Endothelial cell of umbilical vein (primary cell): ENCODE measurements at regions not wholly inside any gene's neighbourhood (a gene's known extent, or its start where the extent isn't known, plus 50 kb on each side); places are given as distances from the start of the nearest gene placed in this dataset.

Source experiments
- BruUV-seq: library from RNA; stranded (reverse); fragments of 400-500 nt; replicated peaks from 2 replicates; lab custom pipeline; 2021; lab: Mats Ljungman, UMichigan
- CTCF ChIA-PET: fragments of 300-600, 350-600 bp; sonication (Branson Sonifier 250); formaldehyde crosslinking; loops from one replicate; lab custom pipeline; 2021; ENCODE audit warnings: antibody characterized with exemption, inconsistent platforms; lab: Charles Lee
- POLR2A ChIA-PET: fragments of 300-600, 350-600 bp; sonication (Branson Sonifier 250); formaldehyde crosslinking; loops from one replicate; lab custom pipeline; 2021; ENCODE audit warnings: antibody characterized with exemption, inconsistent platforms; lab: Charles Lee
- DNase-seq: peaks from one replicate; pipeline ENCODE4 v3.0.0-alpha.2; 2011; ENCODE audit warnings: low read depth, low spot score
- FAIRE-seq: peaks from 2 replicates; lab custom pipeline; 2011; peaks lifted over from hg19 to GRCh38; lab: Jason Lieb, UNC
- H2AFZ ChIP-seq: 2 replicates; pipeline ENCODE4 v1.6.0; 2012; ENCODE audit warnings: low read depth, low read length, control low read depth, inconsistent platforms
- H3K27ac ChIP-seq: 2 replicates; pipeline ENCODE4 v1.5.1; 2011; ENCODE audit warnings: low read depth, mild to moderate bottlenecking, control low read depth, low read length, moderate library complexity; ENCODE audit not compliant: insufficient read depth
- H3K27me3 ChIP-seq, 2 experiments: 2 replicates each; pipeline versions ENCODE4 v1.6.0 to v1.6.1; 2011; ENCODE audit warnings: low read length in 2 of 2, mixed read lengths in 1 of 2; ENCODE audit not compliant: control insufficient read depth in 2 of 2, insufficient read depth in 2 of 2
- H3K36me3 ChIP-seq, 2 experiments: 2 replicates in 1 of 2; 3 replicates in 1 of 2; pipeline ENCODE4 v1.5.1; 2011; ENCODE audit warnings: low read length in 2 of 2, mild to moderate bottlenecking in 1 of 2, moderate library complexity in 1 of 2; ENCODE audit not compliant: control insufficient read depth in 2 of 2, insufficient read depth in 2 of 2; ENCODE audit errors: extremely low read depth in 1 of 2
- H3K4me1 ChIP-seq: 3 replicates; pipeline ENCODE4 v1.5.1; 2011; ENCODE audit warnings: mild to moderate bottlenecking, low read length; ENCODE audit not compliant: control insufficient read depth, insufficient read depth; ENCODE audit errors: extremely low read depth
- H3K4me2 ChIP-seq: 2 replicates; pipeline ENCODE4 v1.6.1; 2011; ENCODE audit warnings: low read length, control low read depth, mixed read lengths; ENCODE audit not compliant: insufficient read depth
- H3K4me3 ChIP-seq, 3 experiments: fragments of 200-600 bp in 1 of 3; sonication (generic), shearing (Covaris generic) in 1 of 3; replicated peaks in 1 of 3; 2 replicates each; pipeline ENCODE4 v1.5.1; 2011 to 2016; ENCODE audit warnings: control low read depth in 3 of 3, low read length in 3 of 3, mild to moderate bottlenecking in 2 of 3, inconsistent platforms in 1 of 3, low read depth in 1 of 3, moderate library complexity in 1 of 3; ENCODE audit not compliant: insufficient read depth in 1 of 3
- H3K79me2 ChIP-seq: 2 replicates; pipeline ENCODE4 v1.6.0; 2012; ENCODE audit warnings: low read length, inconsistent platforms; ENCODE audit not compliant: control insufficient read depth, insufficient read depth
- H3K9ac ChIP-seq: replicated peaks from 2 replicates; pipeline ENCODE3; 2011; ENCODE audit warnings: low read length, control low read depth; ENCODE audit not compliant: insufficient read depth; ENCODE audit errors: extremely low read depth
- H3K9me1 ChIP-seq: replicated peaks from 3 replicates; pipeline ENCODE4 v1.6.0; 2011; ENCODE audit warnings: mild to moderate bottlenecking, low read length; ENCODE audit not compliant: control insufficient read depth, insufficient read depth; ENCODE audit errors: extremely low read depth
- H3K9me3 ChIP-seq: replicated peaks from 2 replicates; pipeline ENCODE4 v1.5.1; 2012; ENCODE audit warnings: low read length, inconsistent platforms; ENCODE audit not compliant: control insufficient read depth, insufficient read depth
- H4K20me1 ChIP-seq: replicated peaks from 2 replicates; pipeline ENCODE3; 2011; ENCODE audit warnings: mild to moderate bottlenecking, low read length; ENCODE audit not compliant: control insufficient read depth, insufficient read depth; ENCODE audit errors: extremely low read depth
- EZH2 ChIP-seq: IDR thresholded peaks from 2 replicates; pipeline ENCODE4 v1.6.1; 2012; ENCODE audit warnings: borderline replicate concordance, low read depth, mild to moderate bottlenecking, moderate library complexity, low read length, inconsistent platforms; ENCODE audit not compliant: severe bottlenecking
- FOS ChIP-seq: IDR thresholded peaks from 2 replicates; pipeline ENCODE4 v1.6.1; 2011; ENCODE audit warnings: mild to moderate bottlenecking, low read length, moderate library complexity, borderline replicate concordance; ENCODE audit not compliant: insufficient read depth
- GATA2 ChIP-seq: IDR thresholded peaks from 2 replicates; pipeline ENCODE4 v1.7.0; 2011; ENCODE audit warnings: low read depth, mild to moderate bottlenecking, moderate library complexity, mixed read lengths, low read length; ENCODE audit not compliant: insufficient read length, insufficient read depth
- JUN ChIP-seq: IDR thresholded peaks from 2 replicates; pipeline ENCODE4 v1.6.1; 2011; ENCODE audit warnings: borderline replicate concordance, low read depth; ENCODE audit not compliant: insufficient read length, insufficient read depth
- MYC ChIP-seq: IDR thresholded peaks from one replicate; pipeline ENCODE4 v1.6.1; 2011; ENCODE audit warnings: mild to moderate bottlenecking, low read depth, low read length
- POLR2A ChIP-seq: IDR thresholded peaks from 2 replicates; pipeline ENCODE4 v1.6.1; 2012; ENCODE audit warnings: low read depth, mild to moderate bottlenecking, control low read depth, low read length
- POLR2AphosphoS5 ChIP-seq: IDR thresholded peaks from 2 replicates; pipeline ENCODE4 v1.6.1; 2012; ENCODE audit warnings: low read depth, mild to moderate bottlenecking, control low read depth, low read length, moderate library complexity; ENCODE audit not compliant: insufficient read depth
- dilution Hi-C: fragments of 300-500 bp; cut with MboI; formaldehyde crosslinking; loops from one replicate; pipeline ENCODE4 v1.15.0; 2019; ENCODE audit warnings: low sequenced_read_pairs; ENCODE audit not compliant: extremely low pct_ligation_motif_present
- intact Hi-C: fragments of 100-400 bp; cut with micrococcal nuclease; formaldehyde crosslinking; loops from one replicate; pipeline ENCODE4 v1.10.0; 2022
- TF ChIP-seq, protein P1 (sequence below): IDR thresholded peaks from 2 replicates; pipeline ENCODE4 v1.6.1; 2011; ENCODE audit not compliant: insufficient read depth, insufficient read length
- TF ChIP-seq, protein P2 (sequence below), 2 donors: IDR thresholded peaks; 1 replicate in 1 of 2; 2 replicates in 1 of 2; pipeline ENCODE4 v1.5.1; 2011; ENCODE audit warnings: low read length in 2 of 2, mild to moderate bottlenecking in 2 of 2, moderate library complexity in 2 of 2, control low read depth in 1 of 2, inconsistent platforms in 1 of 2, low read depth in 1 of 2; ENCODE audit not compliant: insufficient read depth in 1 of 2; ENCODE audit errors: extremely low read depth in 1 of 2

DNA sequence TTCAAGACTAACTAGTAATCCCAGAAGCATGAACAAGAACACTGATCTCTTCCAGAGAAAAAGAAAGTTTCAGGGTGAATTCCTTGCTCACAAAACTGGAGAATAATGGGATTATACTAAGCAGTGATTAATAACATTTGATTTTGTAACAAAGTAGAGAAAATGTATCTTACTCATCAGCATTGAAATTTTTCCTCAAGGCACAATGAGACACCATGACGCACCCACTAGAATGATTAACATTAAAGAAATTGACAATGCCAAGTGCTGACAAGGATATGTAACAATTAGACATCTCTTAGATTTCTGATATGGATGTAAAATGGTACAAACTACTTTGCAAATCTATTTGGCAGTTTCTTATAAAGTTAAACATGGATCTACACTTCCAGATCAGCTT, 101.1 kb upstream of the EPHA4 start:
- no peaks in the 10 kb centered on the region for H3K9me3 ChIP-seq
- CTCF ChIA-PET = no interaction called here
- FAIRE-seq (no peak), DNase-seq (no peak)
- no peak overlapping the region for H3K4me2 ChIP-seq
- dilution Hi-C loops = no loop called here
- no peaks in the 10 kb centered on the region for H3K27me3 ChIP-seq
- no peaks in the 10 kb centered on the region for H3K9me1 ChIP-seq
- no peak overlapping the region for H3K27ac ChIP-seq
- no peak overlapping the region for H3K9ac ChIP-seq
- H3K4me1 ChIP-seq = no peaks in the 10 kb centered on the region
- H3K36me3 ChIP-seq = no peaks in the 10 kb centered on the region
- no peak overlapping the region for H2AFZ ChIP-seq
- no peak overlapping the region for H3K4me3 ChIP-seq
- POLR2A ChIA-PET = no interaction called here
- BruUV-seq = no TSS peak
- H4K20me1 ChIP-seq = no peaks in the 10 kb centered on the region
- TF ChIP-seq, protein P1, sequence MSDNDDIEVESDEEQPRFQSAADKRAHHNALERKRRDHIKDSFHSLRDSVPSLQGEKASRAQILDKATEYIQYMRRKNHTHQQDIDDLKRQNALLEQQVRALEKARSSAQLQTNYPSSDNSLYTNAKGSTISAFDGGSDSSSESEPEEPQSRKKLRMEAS = no peak
- TF ChIP-seq, protein P2, sequence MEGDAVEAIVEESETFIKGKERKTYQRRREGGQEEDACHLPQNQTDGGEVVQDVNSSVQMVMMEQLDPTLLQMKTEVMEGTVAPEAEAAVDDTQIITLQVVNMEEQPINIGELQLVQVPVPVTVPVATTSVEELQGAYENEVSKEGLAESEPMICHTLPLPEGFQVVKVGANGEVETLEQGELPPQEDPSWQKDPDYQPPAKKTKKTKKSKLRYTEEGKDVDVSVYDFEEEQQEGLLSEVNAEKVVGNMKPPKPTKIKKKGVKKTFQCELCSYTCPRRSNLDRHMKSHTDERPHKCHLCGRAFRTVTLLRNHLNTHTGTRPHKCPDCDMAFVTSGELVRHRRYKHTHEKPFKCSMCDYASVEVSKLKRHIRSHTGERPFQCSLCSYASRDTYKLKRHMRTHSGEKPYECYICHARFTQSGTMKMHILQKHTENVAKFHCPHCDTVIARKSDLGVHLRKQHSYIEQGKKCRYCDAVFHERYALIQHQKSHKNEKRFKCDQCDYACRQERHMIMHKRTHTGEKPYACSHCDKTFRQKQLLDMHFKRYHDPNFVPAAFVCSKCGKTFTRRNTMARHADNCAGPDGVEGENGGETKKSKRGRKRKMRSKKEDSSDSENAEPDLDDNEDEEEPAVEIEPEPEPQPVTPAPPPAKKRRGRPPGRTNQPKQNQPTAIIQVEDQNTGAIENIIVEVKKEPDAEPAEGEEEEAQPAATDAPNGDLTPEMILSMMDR (IDR thresholded peaks at IDR 0.05; ENCODE audit: extremely low read depth in 1 of 2, insufficient read depth in 1 of 2, low read depth in 1 of 2, low read length in 2 of 2) = no peak
- TF ChIP-seq FOS (no peak), MYC (no peak), JUN (no peak), GATA2 (no peak), EZH2 (no peak), POLR2A (no peak), POLR2AphosphoS5 (no peak)
- intact Hi-C loops = no loop called here
- no peaks in the 10 kb centered on the region for H3K79me2 ChIP-seq
